WTC11 (cell line): ENCODE measurements at regions not wholly inside any gene's neighbourhood (a gene's known extent, or its start where the extent isn't known, plus 50 kb on each side); places are given as distances from the start of the nearest gene placed in this dataset.

Experiments used
- ATAC-seq: fragments of 200-7000 bp; cut with Tn5 transposase; 2 replicates; pipeline ENCODE4 v1.10.0; 2021; ENCODE audit warnings: mild to moderate bottlenecking, moderate library complexity
- CTCF ChIA-PET: fragments of 300-600 bp; sonication (Branson Sonifier 250); formaldehyde crosslinking; loops from one replicate; lab custom pipeline; 2021; ENCODE audit warnings: antibody characterized with exemption; lab: Charles Lee
- POLR2A ChIA-PET: fragments of 350-600 bp; sonication (Branson Sonifier 250); formaldehyde crosslinking; loops from one replicate; lab custom pipeline; 2021; ENCODE audit warnings: antibody characterized with exemption; lab: Charles Lee
- DNase-seq: peaks from one replicate; pipeline ENCODE4 v3.0.0; 2021; ENCODE audit warnings: low spot score
- H3K27ac Mint-ChIP-seq: 2 replicates; pipeline ENCODE4 v1.8.0; 2021; ENCODE audit warnings: mixed read lengths
- H3K27me3 Mint-ChIP-seq: 2 replicates; pipeline ENCODE4 v1.8.0; 2021; ENCODE audit warnings: low read depth, mild to moderate bottlenecking, moderate library complexity, mixed read lengths
- H3K36me3 Mint-ChIP-seq: 2 replicates; pipeline ENCODE4 v1.8.0; 2021; ENCODE audit warnings: mixed read lengths
- H3K4me1 Mint-ChIP-seq: 2 replicates; pipeline ENCODE4 v1.8.0; 2022; ENCODE audit warnings: mixed read lengths
- H3K4me3 Mint-ChIP-seq: 2 replicates; pipeline ENCODE4 v1.8.0; 2021; ENCODE audit warnings: mild to moderate bottlenecking, moderate library complexity, mixed read lengths
- H3K9me3 Mint-ChIP-seq: 2 replicates; pipeline ENCODE4 v1.8.0; 2021; ENCODE audit warnings: mixed read lengths
- ATF1 ChIP-seq: sonication (generic); formaldehyde crosslinking; IDR thresholded peaks from 2 replicates; pipeline ENCODE4 v1.8.1; 2023; ENCODE audit warnings: mild to moderate bottlenecking, moderate library complexity, missing genetic modification reagents
- CREB1 ChIP-seq: sonication (generic); formaldehyde crosslinking; IDR thresholded peaks from 2 replicates; pipeline ENCODE4 v1.8.0; 2023; ENCODE audit warnings: mild to moderate bottlenecking, missing genetic modification reagents
- CTCF ChIP-seq: fragments of 200-600 bp; IDR thresholded peaks from 2 replicates; pipeline ENCODE4 v1.8.0; 2022; ENCODE audit warnings: antibody characterized with exemption
- ESRRA ChIP-seq: sonication (generic); formaldehyde crosslinking; IDR thresholded peaks from 2 replicates; pipeline ENCODE4 v1.8.1; 2022; ENCODE audit warnings: mild to moderate bottlenecking, missing genetic modification reagents, borderline replicate concordance
- FOXJ3 ChIP-seq: sonication (generic); formaldehyde crosslinking; IDR thresholded peaks from 2 replicates; pipeline ENCODE4 v1.9.0; 2021; ENCODE audit warnings: missing genetic modification reagents, mild to moderate bottlenecking, borderline replicate concordance
- FOXK1 ChIP-seq: sonication (generic); formaldehyde crosslinking; IDR thresholded peaks from 2 replicates; pipeline ENCODE4 v1.8.0; 2022; ENCODE audit warnings: mild to moderate bottlenecking, moderate library complexity, missing genetic modification reagents
- FOXP1 ChIP-seq: sonication (generic); formaldehyde crosslinking; IDR thresholded peaks from 2 replicates; pipeline ENCODE4 v1.8.0; 2022; ENCODE audit warnings: missing genetic modification reagents, mild to moderate bottlenecking, moderate library complexity, borderline replicate concordance
- GRHL2 ChIP-seq: fragments of 250-450 bp; sonication (Bioruptor Pico); IDR thresholded peaks from 2 replicates; pipeline ENCODE4 v1.8.0; 2022; ENCODE audit warnings: mild to moderate bottlenecking, moderate library complexity; ENCODE audit not compliant: insufficient replicate concordance, severe bottlenecking
- GTF2I ChIP-seq: fragments of 250-450 bp; sonication (Bioruptor Pico); conservative IDR thresholded peaks from 2 replicates; pipeline ENCODE4 v1.4.0; 2021; ENCODE audit warnings: mild to moderate bottlenecking
- JAZF1 ChIP-seq: fragments of 250-450 bp; sonication (Bioruptor Pico); IDR thresholded peaks from 2 replicates; pipeline ENCODE4 v1.9.0; 2021; ENCODE audit warnings: moderate library complexity, mild to moderate bottlenecking, inconsistent platforms
- NFATC4 ChIP-seq: fragments of 250-450 bp; sonication (Bioruptor Pico); IDR thresholded peaks from 2 replicates; pipeline ENCODE4 v1.9.0; 2021; ENCODE audit warnings: mild to moderate bottlenecking
- SP1 ChIP-seq: sonication (generic); formaldehyde crosslinking; conservative IDR thresholded peaks from 2 replicates; pipeline ENCODE4 v1.8.1; 2022; ENCODE audit warnings: missing genetic modification reagents
- TCF7 ChIP-seq: sonication (generic); formaldehyde crosslinking; IDR thresholded peaks from 2 replicates; pipeline ENCODE4 v1.8.0; 2022; ENCODE audit warnings: mild to moderate bottlenecking, low read depth, missing genetic modification reagents, moderate library complexity
- ZMAT4 ChIP-seq: fragments of 250-450 bp; sonication (Bioruptor Pico); IDR thresholded peaks from 2 replicates; pipeline ENCODE4 v1.9.0; 2021; ENCODE audit warnings: mild to moderate bottlenecking
- ZNF263 ChIP-seq: sonication (generic); formaldehyde crosslinking; IDR thresholded peaks from 2 replicates; pipeline ENCODE4 v1.8.1; 2022; ENCODE audit warnings: low read depth, mild to moderate bottlenecking, moderate library complexity, missing genetic modification reagents
- ZNF671 ChIP-seq: fragments of 250-450 bp; sonication (Bioruptor Pico); IDR thresholded peaks from 2 replicates; pipeline ENCODE4 v1.8.0; 2021; ENCODE audit warnings: mild to moderate bottlenecking
- TF ChIP-seq, protein P1 (sequence below): sonication (generic); formaldehyde crosslinking; IDR thresholded peaks from 2 replicates; pipeline ENCODE4 v1.8.0; 2022; ENCODE audit warnings: mild to moderate bottlenecking, missing genetic modification reagents
- TF ChIP-seq, protein P2 (sequence below): sonication (generic); formaldehyde crosslinking; IDR thresholded peaks from 2 replicates; pipeline ENCODE4 v1.8.1; 2023; ENCODE audit warnings: mild to moderate bottlenecking, missing genetic modification reagents
- TF ChIP-seq, protein P3 (sequence below): fragments of 250-450 bp; sonication (Bioruptor Pico); conservative IDR thresholded peaks from 2 replicates; pipeline ENCODE4 v1.9.0; 2021; ENCODE audit warnings: mild to moderate bottlenecking
- TF ChIP-seq, protein P4 (sequence below): sonication (generic); formaldehyde crosslinking; IDR thresholded peaks from 2 replicates; pipeline ENCODE4 v1.8.0; 2023; ENCODE audit warnings: missing genetic modification reagents, mild to moderate bottlenecking, borderline replicate concordance

- CTCF ChIA-PET = no interaction called here
- H3K36me3 Mint-ChIP-seq = no peaks in the 10 kb centered on the region
- no peak overlapping the region for H3K4me3 Mint-ChIP-seq
- peaks cover 27% of the 10 kb centered on the region for H3K4me1 Mint-ChIP-seq
- no peak for ATAC-seq
- H3K27ac Mint-ChIP-seq = no peak overlapping the region
- TF ChIP-seq SP1 (no peak), CREB1 (CRISPR knock-in tag) (no peak), CTCF (no peak), ZMAT4 (CRISPR knock-in tag) (no peak), TCF7 (CRISPR knock-in tag) (no peak), ZNF671 (CRISPR knock-in tag) (no peak), ESRRA (no peak), FOXP1 (no peak), FOXJ3 (CRISPR knock-in tag) (no peak), FOXK1 (no peak), GTF2I (no peak), NFATC4 (CRISPR knock-in tag) (no peak), ATF1 (CRISPR knock-in tag) (no peak), ZNF263 (CRISPR knock-in tag) (no peak), GRHL2 (CRISPR knock-in tag) (no peak), JAZF1 (no peak)
- TF ChIP-seq, protein P1, sequence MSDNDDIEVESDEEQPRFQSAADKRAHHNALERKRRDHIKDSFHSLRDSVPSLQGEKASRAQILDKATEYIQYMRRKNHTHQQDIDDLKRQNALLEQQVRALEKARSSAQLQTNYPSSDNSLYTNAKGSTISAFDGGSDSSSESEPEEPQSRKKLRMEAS = no peak
- TF ChIP-seq, protein P2, sequence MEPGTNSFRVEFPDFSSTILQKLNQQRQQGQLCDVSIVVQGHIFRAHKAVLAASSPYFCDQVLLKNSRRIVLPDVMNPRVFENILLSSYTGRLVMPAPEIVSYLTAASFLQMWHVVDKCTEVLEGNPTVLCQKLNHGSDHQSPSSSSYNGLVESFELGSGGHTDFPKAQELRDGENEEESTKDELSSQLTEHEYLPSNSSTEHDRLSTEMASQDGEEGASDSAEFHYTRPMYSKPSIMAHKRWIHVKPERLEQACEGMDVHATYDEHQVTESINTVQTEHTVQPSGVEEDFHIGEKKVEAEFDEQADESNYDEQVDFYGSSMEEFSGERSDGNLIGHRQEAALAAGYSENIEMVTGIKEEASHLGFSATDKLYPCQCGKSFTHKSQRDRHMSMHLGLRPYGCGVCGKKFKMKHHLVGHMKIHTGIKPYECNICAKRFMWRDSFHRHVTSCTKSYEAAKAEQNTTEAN = no peak
- TF ChIP-seq, protein P3, sequence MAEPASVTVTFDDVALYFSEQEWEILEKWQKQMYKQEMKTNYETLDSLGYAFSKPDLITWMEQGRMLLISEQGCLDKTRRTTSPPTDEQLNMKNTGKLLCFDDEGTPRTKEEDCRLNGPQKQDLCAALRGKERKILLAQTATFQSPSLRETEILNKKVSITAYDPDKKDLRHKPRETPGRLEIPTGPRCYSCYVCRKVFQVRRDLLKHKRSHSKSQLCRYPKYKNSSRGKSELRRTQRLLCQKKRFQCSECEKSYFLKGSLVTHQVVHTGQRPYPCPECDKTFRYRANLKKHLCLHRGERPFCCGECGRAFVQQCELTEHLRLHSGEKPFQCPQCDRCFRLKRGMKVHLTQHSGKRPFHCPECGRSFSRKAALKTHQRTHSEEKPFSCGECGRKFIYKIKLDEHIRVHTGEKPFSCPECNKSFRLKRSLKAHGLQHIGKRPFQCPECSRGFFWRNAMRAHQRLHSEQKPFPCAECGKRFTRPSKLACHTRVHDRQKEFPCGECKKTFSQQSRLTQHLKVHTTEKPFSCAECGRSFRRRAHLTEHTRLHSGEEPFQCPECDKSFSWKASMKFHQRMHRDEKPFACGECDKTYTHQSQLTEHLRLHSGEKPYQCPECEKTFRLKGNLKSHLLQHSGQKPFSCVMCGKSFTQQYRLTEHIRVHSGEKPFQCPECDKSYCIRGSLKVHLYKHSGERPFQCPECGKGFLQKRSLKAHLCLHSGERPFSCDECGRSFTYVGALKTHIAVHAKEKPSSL (CRISPR knock-in tag) = no peak
- TF ChIP-seq, protein P4, sequence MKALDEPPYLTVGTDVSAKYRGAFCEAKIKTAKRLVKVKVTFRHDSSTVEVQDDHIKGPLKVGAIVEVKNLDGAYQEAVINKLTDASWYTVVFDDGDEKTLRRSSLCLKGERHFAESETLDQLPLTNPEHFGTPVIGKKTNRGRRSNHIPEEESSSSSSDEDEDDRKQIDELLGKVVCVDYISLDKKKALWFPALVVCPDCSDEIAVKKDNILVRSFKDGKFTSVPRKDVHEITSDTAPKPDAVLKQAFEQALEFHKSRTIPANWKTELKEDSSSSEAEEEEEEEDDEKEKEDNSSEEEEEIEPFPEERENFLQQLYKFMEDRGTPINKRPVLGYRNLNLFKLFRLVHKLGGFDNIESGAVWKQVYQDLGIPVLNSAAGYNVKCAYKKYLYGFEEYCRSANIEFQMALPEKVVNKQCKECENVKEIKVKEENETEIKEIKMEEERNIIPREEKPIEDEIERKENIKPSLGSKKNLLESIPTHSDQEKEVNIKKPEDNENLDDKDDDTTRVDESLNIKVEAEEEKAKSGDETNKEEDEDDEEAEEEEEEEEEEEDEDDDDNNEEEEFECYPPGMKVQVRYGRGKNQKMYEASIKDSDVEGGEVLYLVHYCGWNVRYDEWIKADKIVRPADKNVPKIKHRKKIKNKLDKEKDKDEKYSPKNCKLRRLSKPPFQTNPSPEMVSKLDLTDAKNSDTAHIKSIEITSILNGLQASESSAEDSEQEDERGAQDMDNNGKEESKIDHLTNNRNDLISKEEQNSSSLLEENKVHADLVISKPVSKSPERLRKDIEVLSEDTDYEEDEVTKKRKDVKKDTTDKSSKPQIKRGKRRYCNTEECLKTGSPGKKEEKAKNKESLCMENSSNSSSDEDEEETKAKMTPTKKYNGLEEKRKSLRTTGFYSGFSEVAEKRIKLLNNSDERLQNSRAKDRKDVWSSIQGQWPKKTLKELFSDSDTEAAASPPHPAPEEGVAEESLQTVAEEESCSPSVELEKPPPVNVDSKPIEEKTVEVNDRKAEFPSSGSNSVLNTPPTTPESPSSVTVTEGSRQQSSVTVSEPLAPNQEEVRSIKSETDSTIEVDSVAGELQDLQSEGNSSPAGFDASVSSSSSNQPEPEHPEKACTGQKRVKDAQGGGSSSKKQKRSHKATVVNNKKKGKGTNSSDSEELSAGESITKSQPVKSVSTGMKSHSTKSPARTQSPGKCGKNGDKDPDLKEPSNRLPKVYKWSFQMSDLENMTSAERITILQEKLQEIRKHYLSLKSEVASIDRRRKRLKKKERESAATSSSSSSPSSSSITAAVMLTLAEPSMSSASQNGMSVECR = no peak
- peaks cover 66% of the 10 kb centered on the region for H3K27me3 Mint-ChIP-seq
- no peak for DNase-seq
- POLR2A ChIA-PET = no interaction called here
- no peaks in the 10 kb centered on the region for H3K9me3 Mint-ChIP-seq
Observed at GRCh38 chr10:61841338-61841875, 60.1 kb upstream of the ARID5B start.
